Myocyte (in vitro differentiated cells): ENCODE measurements at regions not wholly inside any gene's neighbourhood (a gene's known extent, or its start where the extent isn't known, plus 50 kb on each side); places are given as distances from the start of the nearest gene placed in this dataset.

Experiments
- DNase-seq: peaks from one replicate; pipeline ENCODE4 v3.0.0-alpha.2; 2012; ENCODE audit warnings: low read depth

GRCh38 chr13:72122661-72123255, 255.8 kb upstream of the DACH1 start:
- DNase-seq: peak; percentile 4

GRCh38 chr13:72121466-72121865, 254.5 kb upstream of the DACH1 start:
- no peak for DNase-seq

GRCh38 chr13:72120632-72121031, 253.6 kb upstream of the DACH1 start:
- no peak for DNase-seq

- no peak for DNase-seq
These were observed 246.9 kb upstream of the DACH1 start for GRCh38 chr13:72113931-72114330.

- no peak for DNase-seq
These were observed 246.1 kb upstream of the DACH1 start for GRCh38 chr13:72113076-72113475.

- no peak for DNase-seq
These were observed 245.2 kb upstream of the DACH1 start for GRCh38 chr13:72112216-72112615.

GRCh38 chr13:72109863-72110262, 242.9 kb upstream of the DACH1 start:
- DNase-seq: no peak

GRCh38 chr13:72104656-72105180, 237.7 kb upstream of the DACH1 start:
- DNase-seq: no peak

- DNase-seq: no peak
These were observed 234.9 kb upstream of the DACH1 start for GRCh38 chr13:72101768-72102400.

GRCh38 chr13:72100339-72100738, 233.3 kb upstream of the DACH1 start:
- no peak for DNase-seq

- DNase-seq: peak; percentile 2
These were observed 230.6 kb upstream of the DACH1 start for GRCh38 chr13:72097568-72097967.

GRCh38 chr13:72093262-72093661, 226.3 kb upstream of the DACH1 start:
- no peak for DNase-seq

- no peak for DNase-seq
These were observed 207.7 kb upstream of the DACH1 start for GRCh38 chr13:72074663-72075062.

GRCh38 chr13:72072261-72072660, 205.3 kb upstream of the DACH1 start:
- no peak for DNase-seq

GRCh38 chr13:72071713-72072112, 204.7 kb upstream of the DACH1 start:
- DNase-seq: no peak

GRCh38 chr13:72062566-72062965, 195.6 kb upstream of the DACH1 start:
- peak; percentile 11 for DNase-seq

GRCh38 chr13:72061613-72062012, 194.6 kb upstream of the DACH1 start:
- no peak for DNase-seq

- DNase-seq: no peak
These were observed 183.2 kb upstream of the DACH1 start for GRCh38 chr13:72050251-72050650.

GRCh38 chr13:72043366-72043765, 176.4 kb upstream of the DACH1 start:
- no peak for DNase-seq

- no peak for DNase-seq
These were observed 174.2 kb upstream of the DACH1 start for GRCh38 chr13:72041165-72041564.

GRCh38 chr13:72039126-72039525, 172.1 kb upstream of the DACH1 start:
- DNase-seq: no peak

GRCh38 chr13:72029981-72030380, 163.0 kb upstream of the DACH1 start:
- no peak for DNase-seq

GRCh38 chr13:72025836-72026235, 158.8 kb upstream of the DACH1 start:
- DNase-seq: no peak
